GOT3 (cell line): ENCODE measurements at regions not wholly inside any gene's neighbourhood (a gene's known extent, or its start where the extent isn't known, plus 50 kb on each side); places are given as distances from the start of the nearest gene placed in this dataset.

ENCODE experiments used
- DNase-seq: peaks from one replicate; lab custom pipeline; 2025; ENCODE audit warnings: mixed read lengths; lab: John Stamatoyannopoulos, UW

- no peak for DNase-seq
Measured at GRCh38 chr5:133829786-133830185, 138.6 kb downstream of the C5orf15 start.

GRCh38 chr5:133828722-133829121, 139.7 kb downstream of the C5orf15 start:
- no peak for DNase-seq

GRCh38 chr5:133827830-133828229, 140.6 kb downstream of the C5orf15 start:
- DNase-seq, result no peak

DNA sequence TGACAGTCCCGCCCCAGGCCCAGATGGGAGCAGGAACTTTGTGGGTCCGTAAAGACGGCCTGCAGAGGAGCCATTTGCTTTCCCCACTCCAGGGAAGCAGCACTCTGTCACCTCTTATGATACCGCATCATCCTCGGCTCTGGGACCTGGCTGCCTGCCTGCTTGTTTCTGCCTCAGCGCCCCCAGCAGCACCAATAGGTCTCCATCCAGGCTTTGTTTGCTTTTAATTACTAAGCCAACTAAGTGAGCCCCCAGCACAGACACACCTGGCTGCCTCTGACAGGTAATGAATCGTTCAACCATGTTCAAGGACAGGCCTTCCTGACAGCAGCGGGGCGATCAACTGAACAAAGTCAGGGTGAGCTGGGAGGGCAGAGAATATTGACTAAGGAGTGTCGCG, 141.4 kb downstream of the C5orf15 start:
- DNase-seq, result no peak

DNA sequence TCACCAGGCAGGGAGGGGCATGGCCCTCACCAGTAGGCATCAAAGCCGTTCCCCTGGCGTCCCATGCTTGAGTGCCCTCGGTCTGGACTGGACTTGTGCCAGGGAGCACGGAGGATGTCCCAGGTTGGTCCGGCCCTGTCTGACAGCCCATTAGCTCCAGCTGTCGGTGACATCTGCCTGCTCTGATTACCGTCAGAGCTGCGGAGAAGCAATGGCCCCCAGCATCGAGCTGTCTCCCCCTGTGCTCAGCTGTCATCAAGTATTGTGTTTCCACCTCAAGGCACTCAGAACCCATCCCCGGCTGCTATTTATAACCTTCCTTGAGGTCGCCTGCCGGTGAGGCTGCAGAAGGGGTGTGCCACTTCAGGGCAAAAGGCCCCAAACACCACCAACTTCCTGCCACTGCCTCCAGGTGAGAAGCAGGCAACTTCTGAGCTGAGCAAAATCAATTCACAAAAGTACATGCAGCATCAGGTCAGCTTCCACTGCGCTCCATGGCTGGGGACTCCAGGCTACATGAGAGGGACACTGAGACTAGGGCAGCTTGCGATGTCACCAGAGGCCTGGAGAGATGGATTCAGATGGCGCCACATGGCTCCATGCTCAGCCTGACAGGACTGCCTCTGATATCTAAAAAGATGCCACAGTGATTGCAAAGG, 142.7 kb downstream of the C5orf15 start:
- DNase-seq, result no peak

- no peak for DNase-seq
Measured at GRCh38 chr5:133824661-133825254, 143.7 kb downstream of the C5orf15 start.

GRCh38 chr5:133821889-133822288, 146.5 kb downstream of the C5orf15 start:
- DNase-seq, result no peak

GRCh38 chr5:133821311-133821741, 147.1 kb downstream of the C5orf15 start:
- no peak for DNase-seq

DNA sequence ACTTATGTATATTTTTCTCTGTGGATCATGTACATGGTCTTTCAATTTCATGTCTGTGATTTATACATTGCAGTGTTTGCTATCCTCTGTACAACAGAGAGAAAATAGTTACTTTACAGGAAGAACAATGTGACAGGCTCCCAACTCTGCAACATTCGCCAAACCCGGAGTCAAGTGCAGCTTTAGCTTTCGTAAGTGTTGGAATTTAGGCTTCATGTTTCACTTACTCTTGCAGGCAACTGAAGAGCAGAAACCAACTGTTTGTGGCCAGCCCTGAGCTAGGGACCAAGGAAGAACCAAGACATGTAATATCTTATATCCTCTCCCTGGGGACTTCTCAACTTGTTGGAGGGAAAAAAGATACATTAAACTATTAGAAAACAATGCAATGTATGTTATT, 147.9 kb downstream of the C5orf15 start:
- DNase-seq, result no peak

GRCh38 chr5:133819977-133820471, 148.4 kb downstream of the C5orf15 start:
- no peak for DNase-seq

DNA sequence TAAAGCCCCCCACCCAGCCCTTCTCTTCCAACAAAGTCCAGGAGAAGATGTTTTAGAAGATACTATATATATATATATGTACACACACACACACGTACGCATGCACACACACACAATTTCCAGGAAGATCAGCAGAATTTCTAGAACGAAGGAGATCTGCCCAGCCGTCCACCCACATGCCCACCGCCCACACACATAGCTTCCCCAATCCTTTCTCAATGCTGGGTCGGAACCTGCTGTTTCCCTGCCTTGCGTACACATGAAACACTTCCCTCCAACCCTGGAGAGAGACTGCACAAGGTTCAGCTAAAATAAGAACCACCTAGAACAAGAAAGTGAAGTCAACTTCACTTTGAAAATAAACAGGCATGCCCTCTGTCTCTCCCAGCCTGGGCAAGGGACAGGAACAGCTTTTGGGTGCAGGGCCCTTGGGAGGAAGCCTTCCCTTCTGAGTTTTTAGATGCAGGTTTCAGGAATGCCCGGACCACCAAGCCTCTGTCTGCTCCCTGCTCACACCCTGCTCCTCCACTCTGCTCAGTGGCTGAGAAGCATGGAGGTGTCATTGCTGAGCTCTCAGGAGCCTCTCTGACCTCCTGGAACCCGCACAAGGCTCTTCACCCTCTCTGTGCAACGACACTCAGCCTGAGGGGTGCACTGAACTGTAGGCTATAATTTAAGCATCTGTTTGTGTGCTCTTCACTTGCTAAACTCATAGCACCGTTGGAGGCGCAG, 149.4 kb downstream of the C5orf15 start:
- no peak for DNase-seq

DNA sequence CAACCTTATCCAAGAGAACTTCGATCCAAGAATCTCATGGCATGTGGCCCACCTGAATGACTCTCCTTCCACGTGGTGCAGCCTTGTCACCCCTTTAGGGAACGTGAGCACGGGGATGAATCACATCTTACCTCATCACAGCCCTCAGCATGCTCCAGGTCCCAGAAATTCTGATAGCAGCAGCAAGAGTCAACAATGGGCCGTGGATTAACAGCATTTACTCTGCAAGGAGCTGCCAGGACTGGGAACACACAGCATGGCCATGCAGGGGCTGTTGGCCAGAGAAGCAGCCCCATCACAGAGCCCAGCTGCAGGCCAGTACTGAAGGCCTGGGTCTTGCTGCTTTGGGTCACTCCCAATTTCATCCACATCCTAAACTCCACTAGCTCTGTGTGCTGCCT, 150.4 kb downstream of the C5orf15 start:
- no peak for DNase-seq

GRCh38 chr5:133817456-133817855, 151.0 kb downstream of the C5orf15 start:
- DNase-seq, result no peak

DNA sequence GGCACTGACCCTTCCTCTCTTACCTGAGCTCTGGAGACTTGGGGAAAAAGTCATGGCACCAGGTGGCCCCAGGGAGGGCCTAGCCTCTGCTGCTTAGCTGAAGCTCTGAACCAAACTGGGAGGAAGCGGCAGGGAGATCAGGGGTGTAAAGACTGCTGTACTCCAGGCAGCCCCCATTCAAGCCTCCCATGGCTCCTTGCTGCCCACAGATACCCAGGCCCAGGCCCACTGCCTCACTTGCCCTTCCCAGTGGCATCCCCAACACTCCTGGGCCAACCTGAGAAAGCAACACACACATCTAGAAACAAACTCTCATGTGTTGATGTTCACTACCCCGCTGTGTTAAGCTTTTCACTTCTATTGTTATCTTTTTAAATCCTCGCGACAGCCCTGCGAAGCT, 151.6 kb downstream of the C5orf15 start:
- DNase-seq, result no peak

GRCh38 chr5:133814152-133814551, 154.3 kb downstream of the C5orf15 start:
- no peak for DNase-seq

- no peak for DNase-seq
Measured at GRCh38 chr5:133811168-133811567, 157.3 kb downstream of the C5orf15 start.

DNA sequence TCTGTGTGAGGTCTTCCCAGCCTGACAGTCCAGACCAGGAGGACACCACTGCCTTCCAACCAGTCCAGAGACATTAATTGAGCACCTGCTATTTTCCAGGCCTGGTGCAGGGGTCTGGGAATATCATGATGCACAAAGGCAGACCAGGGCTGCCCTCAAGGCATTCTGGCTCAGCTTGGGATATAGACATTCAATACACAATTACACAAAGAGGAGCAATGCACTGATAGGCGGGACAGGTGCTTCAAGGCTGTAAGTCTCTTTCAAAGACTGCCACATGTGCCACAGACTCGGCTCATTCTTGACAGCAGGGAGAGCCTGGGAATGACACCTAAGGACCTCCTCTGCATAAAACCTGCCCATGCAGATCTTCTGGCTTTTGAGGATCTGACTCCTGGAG, 158.6 kb downstream of the C5orf15 start:
- DNase-seq, result no peak

GRCh38 chr5:133807348-133807747, 161.1 kb downstream of the C5orf15 start:
- DNase-seq, result no peak

- no peak for DNase-seq
Measured at GRCh38 chr5:133806847-133807246, 161.6 kb downstream of the C5orf15 start.

DNA sequence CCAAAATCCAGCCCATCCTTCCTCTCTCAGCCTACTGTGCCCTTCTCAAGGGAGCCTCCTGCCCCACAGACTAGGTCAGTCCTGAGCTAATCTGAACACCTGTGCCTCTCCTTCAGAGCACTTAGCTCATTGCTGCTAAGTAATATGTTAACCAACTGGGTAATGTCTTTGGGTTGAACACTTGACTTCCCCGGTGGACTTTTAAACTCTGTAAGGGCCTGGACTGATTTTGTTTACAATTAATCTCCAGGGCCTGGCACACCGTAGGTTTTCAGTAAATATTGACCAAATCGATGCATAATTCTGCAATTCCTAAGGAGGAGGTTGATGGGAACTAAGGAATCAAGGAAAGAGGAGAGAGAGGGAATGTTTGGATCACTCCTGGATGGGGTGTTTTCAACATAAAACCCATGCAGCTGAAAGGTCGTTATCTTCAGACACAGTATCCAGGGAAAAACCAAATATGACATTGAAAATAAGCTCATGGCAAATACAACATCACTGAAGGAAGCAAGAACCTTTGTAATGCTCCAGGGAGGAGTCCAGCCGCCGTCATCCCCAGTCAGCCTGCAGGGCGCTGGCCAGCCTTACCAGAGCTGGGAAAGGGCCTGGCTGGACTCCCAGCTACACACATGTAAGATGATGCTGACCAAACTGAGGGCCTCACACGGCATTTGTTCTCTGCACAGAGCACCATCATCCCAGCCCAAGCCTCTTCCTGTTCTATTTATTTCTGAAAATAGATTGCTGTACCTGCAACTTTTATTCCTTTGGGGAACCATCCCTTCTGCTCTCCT, 166.3 kb downstream of the C5orf15 start:
- DNase-seq, result no peak

DNA sequence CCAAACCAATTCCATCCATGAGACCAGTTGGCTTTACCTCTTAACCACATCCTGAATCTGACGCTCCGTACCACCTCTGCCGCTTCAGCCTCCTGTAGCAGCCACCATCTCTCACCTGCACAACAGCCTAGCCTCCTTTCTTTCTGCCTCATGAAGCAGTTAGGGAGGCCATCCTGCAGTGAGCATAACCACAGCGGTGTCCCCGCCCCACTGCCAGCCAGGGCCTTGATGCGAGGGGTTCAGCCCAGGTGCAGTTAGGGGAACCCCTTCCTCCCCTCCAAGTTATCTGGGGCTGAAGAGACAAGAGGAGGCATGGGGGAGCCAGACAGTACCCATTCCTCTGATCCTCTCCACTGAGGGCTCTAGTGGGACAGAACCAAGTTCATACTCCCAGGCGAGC, 167.0 kb downstream of the C5orf15 start:
- no peak for DNase-seq

DNA sequence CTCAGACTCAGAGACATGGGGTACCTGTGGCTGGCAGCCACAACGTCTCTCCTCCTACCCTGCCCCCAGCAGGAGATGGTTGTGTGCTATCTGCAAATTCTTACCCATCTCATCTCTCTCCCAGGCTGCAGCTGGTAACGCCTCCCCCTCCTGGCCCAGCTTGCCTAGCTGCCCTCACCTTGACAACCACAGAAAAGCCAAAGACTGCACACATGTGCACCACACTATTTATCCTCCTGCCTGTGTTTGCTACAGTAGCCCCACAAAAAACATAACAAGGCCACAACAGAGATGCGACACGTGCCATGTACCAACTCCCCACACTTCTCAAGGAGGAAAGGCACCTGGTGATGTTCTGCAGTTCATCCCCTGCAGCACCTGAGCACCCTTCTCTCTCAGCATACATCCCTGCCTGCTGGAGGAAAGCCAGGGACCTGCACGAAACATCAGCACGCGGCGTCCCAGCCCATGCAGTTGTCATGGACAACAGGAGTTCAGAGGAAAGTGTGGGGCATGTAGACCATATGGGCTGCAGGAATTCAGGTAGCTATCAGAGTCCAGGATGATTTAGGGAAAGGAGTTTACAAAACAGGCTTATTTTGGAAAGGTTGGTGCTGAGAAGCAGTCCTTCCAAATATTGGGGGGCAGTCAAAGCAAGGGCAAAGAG, 168.7 kb downstream of the C5orf15 start:
- no peak for DNase-seq
